Transverse colon (tissue), 4 donors: ENCODE measurements at regions not wholly inside any gene's neighbourhood (a gene's known extent, or its start where the extent isn't known, plus 50 kb on each side); places are given as distances from the start of the nearest gene placed in this dataset.

Experiments used
- DNase-seq: peaks from one replicate; pipeline ENCODE4 v3.0.0-alpha.2; 2019
- H3K27ac ChIP-seq, 4 donors: fragments of 200-600 bp; sonication (generic); 2 replicates each; pipeline ENCODE4 v1.5.1; 2016 to 2018; ENCODE audit warnings: inconsistent platforms in 4 of 4
- H3K27me3 ChIP-seq: fragments of 200-600 bp; sonication (generic); 2 replicates; pipeline ENCODE4 v1.5.1; 2017; ENCODE audit warnings: inconsistent platforms
- H3K36me3 ChIP-seq, 4 donors: fragments of 200-600 bp; sonication (generic); 2 replicates each; pipeline ENCODE4 v1.5.1; 2017 to 2019; ENCODE audit warnings: inconsistent platforms in 4 of 4
- H3K4me1 ChIP-seq, 4 donors: fragments of 200-600 bp; sonication (generic); 2 replicates each; pipeline ENCODE4 v1.5.1; 2017 to 2020; ENCODE audit warnings: inconsistent platforms in 4 of 4
- H3K4me3 ChIP-seq, 4 donors: fragments of 200-600 bp; sonication (generic); 1 replicate in 1 of 4; 2 replicates in 3 of 4; pipeline versions ENCODE4 v1.5.1 to v1.6.1; 2017 to 2019; ENCODE audit warnings: inconsistent platforms in 4 of 4
- H3K9me3 ChIP-seq, 2 donors: fragments of 200-600 bp; sonication (generic); 2 replicates each; pipeline ENCODE4 v1.5.1; 2017 to 2019; ENCODE audit warnings: inconsistent platforms in 2 of 2
- CTCF ChIP-seq, 5 experiments: fragments of 200-600 bp in 3 of 5; fragments of 450-650 bp in 2 of 5; sonication (generic) in 3 of 5; IDR thresholded peaks; 1 replicate in 2 of 5; 2 replicates in 3 of 5; pipeline ENCODE4 v1.5.1; 2016 to 2017; ENCODE audit warnings: antibody characterized with exemption in 5 of 5, inconsistent platforms in 3 of 5, mild to moderate bottlenecking in 2 of 5, moderate library complexity in 1 of 5
- EP300 ChIP-seq: sonication (generic); formaldehyde crosslinking; IDR thresholded peaks from one replicate; pipeline ENCODE4 v1.6.1; 2017; ENCODE audit warnings: antibody characterized with exemption, low read depth
- POLR2A ChIP-seq: fragments of 450-650 bp; IDR thresholded peaks from one replicate; pipeline ENCODE4 v1.6.1; 2016; ENCODE audit warnings: antibody characterized with exemption, mild to moderate bottlenecking, moderate library complexity
- POLR2AphosphoS5 ChIP-seq, 3 donors: sonication (generic); formaldehyde crosslinking; IDR thresholded peaks; one replicate each; pipeline ENCODE4 v1.6.1; 2016; ENCODE audit warnings: antibody characterized with exemption in 3 of 3
- WGBS, 2 donors: methylation state at CpG; one replicate each; pipeline ENCODE4 v1.1.5; 2018; ENCODE audit warnings: low coverage in 1 of 2; 5-methylcytosine and 5-hydroxymethylcytosine counted together
- in situ Hi-C, 4 donors: fragments of 200-750 bp; cut with MboI; loops; one replicate each; pipeline versions ENCODE4 v1.15.0 to v1.15.1; 2017; ENCODE audit warnings: low sequenced_read_pairs in 3 of 4, low pct_ligation_motif_present in 1 of 4, low pct_unique_long_range_greater_than_20kb in 1 of 4
- intact Hi-C: fragments of 100-400 bp; cut with DNase I; formaldehyde crosslinking; loops from one replicate; pipeline ENCODE4 v1.15.1; 2023; ENCODE audit warnings: low total_unique reads

DNA sequence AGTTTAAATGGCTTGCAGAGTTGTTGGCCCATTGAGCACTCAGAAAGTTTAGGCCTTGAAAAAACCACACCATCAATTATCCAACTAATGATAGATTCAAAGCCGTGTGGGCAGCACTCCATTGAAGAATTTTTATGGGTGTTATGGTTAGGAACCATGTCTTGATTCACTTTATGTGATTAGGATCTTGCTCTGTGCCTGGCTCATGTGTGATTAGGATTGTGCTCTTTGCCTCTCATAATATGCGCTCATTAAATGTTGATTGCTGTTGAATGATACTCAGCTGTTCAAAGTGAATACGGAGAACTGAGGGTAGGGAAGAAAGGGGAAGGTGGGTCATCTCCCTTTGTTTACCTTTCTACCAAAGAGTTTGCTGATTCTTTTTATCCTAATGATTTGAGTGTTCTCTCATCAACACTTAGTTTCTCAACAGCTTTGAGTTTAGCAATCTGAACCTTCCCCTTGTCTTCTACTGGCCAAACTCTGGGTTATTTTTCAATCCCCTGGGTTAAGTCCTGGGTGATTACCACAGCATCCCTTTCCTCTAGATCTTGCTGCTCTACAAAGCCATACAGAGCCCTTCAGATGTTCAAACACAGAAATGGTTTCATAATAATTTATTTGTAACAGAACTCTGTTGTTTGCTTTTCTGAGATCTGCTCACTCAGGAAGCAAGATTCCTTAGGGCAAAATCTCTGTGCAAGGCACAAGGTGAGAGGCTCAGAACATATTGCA, 668.8 kb upstream of the RGMB start:
- H3K27ac ChIP-seq, result no peak overlapping the region
- no peaks in the 10 kb centered on the region for H3K27me3 ChIP-seq
- no peak for DNase-seq
- H3K4me3 ChIP-seq, result no peak overlapping the region
- H3K4me1 ChIP-seq, result no peaks in the 10 kb centered on the region
- no peaks in the 10 kb centered on the region for H3K9me3 ChIP-seq
- TF ChIP-seq CTCF (IDR thresholded peaks at IDR 0.05) (no peak), EP300 (no peak), POLR2AphosphoS5 (IDR thresholded peaks at IDR 0.05) (no peak), POLR2A (no peak)
- H3K36me3 ChIP-seq, result no peaks in the 10 kb centered on the region
- in situ Hi-C loops, result no loop called here
- intact Hi-C loops, result no loop called here
- 42 to 55% methylated on average over 3 of the region's 3 CpGs for WGBS, 2 donors

GRCh38 chr5:98105681-98106080, 667.8 kb upstream of the RGMB start:
- Histone ChIP-seq H3K27ac (no peak overlapping the region), H3K36me3 (no peaks in the 10 kb centered on the region), H3K9me3 (no peaks in the 10 kb centered on the region), H3K4me1 (no peaks in the 10 kb centered on the region), H3K27me3 (no peaks in the 10 kb centered on the region), H3K4me3 (no peak overlapping the region)
- WGBS, 2 donors, result 66 to 68% methylated on average over 6 of the region's 6 CpGs
- TF ChIP-seq EP300, result no peak
- TF ChIP-seq POLR2AphosphoS5 (IDR thresholded peaks at IDR 0.05), result no peak
- no peak for TF ChIP-seq CTCF (IDR thresholded peaks at IDR 0.05)
- TF ChIP-seq POLR2A, result no peak
- in situ Hi-C loops, result no loop called here
- no peak for DNase-seq
- intact Hi-C loops, result no loop called here

DNA sequence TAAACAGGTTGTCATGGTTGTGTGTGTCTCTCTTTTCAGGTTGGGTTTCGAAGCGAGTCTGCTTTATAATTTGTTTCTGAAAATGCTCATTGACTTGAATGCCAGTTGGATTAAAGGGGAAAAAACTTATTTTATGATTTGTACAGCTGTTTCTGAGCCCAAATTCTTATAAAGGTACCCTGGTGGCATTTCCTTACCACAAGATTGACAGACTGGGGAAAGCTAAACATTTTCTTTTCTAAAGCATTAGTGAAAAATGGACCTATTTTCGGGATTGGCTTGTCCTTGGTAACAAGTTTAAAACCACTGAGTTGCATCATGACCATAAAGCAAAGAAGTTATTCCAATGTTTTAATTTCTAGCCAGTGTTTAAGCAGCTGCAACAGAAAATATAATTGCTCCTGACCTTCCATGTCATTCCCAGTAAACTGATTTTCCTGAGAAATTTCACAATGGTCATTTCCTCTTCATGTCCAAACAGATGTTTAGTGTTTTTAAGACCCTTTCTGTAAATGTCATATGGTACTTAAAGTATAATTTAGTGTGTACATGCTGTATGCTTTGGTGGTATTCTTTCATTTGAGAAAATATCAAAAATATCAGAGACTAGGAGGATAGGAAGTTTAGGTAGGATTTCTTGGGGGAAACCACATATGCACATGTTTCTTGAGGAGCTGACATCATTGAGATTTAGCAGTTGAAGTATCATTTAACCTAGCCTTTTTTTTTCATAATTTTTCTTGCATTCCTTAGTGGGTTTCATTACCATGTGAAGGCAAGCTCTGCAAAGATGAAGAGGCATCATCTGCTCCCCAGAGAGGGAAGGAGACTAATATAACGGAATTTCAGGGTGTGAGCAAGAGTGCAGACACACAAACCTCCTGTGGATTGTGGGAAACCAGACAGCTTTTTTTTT, 667.1 kb upstream of the RGMB start:
- Histone ChIP-seq H3K36me3 (no peaks in the 10 kb centered on the region), H3K9me3 (no peaks in the 10 kb centered on the region), H3K27me3 (no peaks in the 10 kb centered on the region), H3K27ac (no peak overlapping the region), H3K4me1 (no peaks in the 10 kb centered on the region), H3K4me3 (no peak overlapping the region)
- in situ Hi-C loops (no loop called here), intact Hi-C loops (no loop called here)
- TF ChIP-seq CTCF (IDR thresholded peaks at IDR 0.05) (no peak), EP300 (no peak), POLR2AphosphoS5 (IDR thresholded peaks at IDR 0.05) (no peak), POLR2A (no peak)
- 55 to 69% methylated on average over 4 of the region's 4 CpGs for WGBS, 2 donors
- DNase-seq, result no peak

- no peak for DNase-seq
- H3K9me3 ChIP-seq, result no peaks in the 10 kb centered on the region
- in situ Hi-C loops (no loop called here), intact Hi-C loops (no loop called here)
- no peak overlapping the region for H3K27ac ChIP-seq
- H3K36me3 ChIP-seq, result no peaks in the 10 kb centered on the region
- no peaks in the 10 kb centered on the region for H3K4me1 ChIP-seq
- H3K4me3 ChIP-seq, result no peak overlapping the region
- 82 to 84% methylated on average over 1 of the region's 1 CpG for WGBS, 2 donors
- TF ChIP-seq POLR2A, result no peak
- no peak for TF ChIP-seq POLR2AphosphoS5 (IDR thresholded peaks at IDR 0.05)
- no peak for TF ChIP-seq EP300
- no peak for TF ChIP-seq CTCF (IDR thresholded peaks at IDR 0.05)
- H3K27me3 ChIP-seq, result no peaks in the 10 kb centered on the region
These were observed 665.0 kb upstream of the RGMB start for GRCh38 chr5:98108497-98108896.
